SK-N-MC (cell line): ENCODE measurements at regions not wholly inside any gene's neighbourhood (a gene's known extent, or its start where the extent isn't known, plus 50 kb on each side); places are given as distances from the start of the nearest gene placed in this dataset.

Experiments used
- DNase-seq: peaks from one replicate; pipeline ENCODE4 v3.0.0-alpha.2; 2011; ENCODE audit warnings: low read depth, low spot score
- H3K27ac ChIP-seq: fragments of 200-600 bp; sonication (generic); 2 replicates; pipeline ENCODE4 v1.5.1; 2016; ENCODE audit warnings: mixed run types
- H3K36me3 ChIP-seq: fragments of 200-600 bp; sonication (generic); 2 replicates; pipeline ENCODE4 v1.6.1; 2017; ENCODE audit warnings: antibody characterized with exemption, low read length, mixed read lengths; ENCODE audit not compliant: insufficient read depth
- H3K4me3 ChIP-seq: fragments of 200-600 bp; sonication (generic); 2 replicates; pipeline ENCODE4 v1.5.1; 2016
- H3K9ac ChIP-seq: fragments of 200-600 bp; sonication (generic); 2 replicates; pipeline ENCODE4 v1.8.0; 2017; ENCODE audit warnings: mixed run types, mixed read lengths; ENCODE audit not compliant: insufficient read length
- H3K9me3 ChIP-seq: fragments of 200-600 bp; sonication (generic); 2 replicates; pipeline ENCODE4 v1.6.1; 2017; ENCODE audit warnings: low read depth, mild to moderate bottlenecking, antibody characterized with exemption, low read length, moderate library complexity, mixed read lengths
- EZH2 ChIP-seq: fragments of 200-600 bp; sonication (generic); IDR thresholded peaks from one replicate; pipeline ENCODE4 v1.6.1; 2017; ENCODE audit warnings: antibody characterized with exemption
- FOXP2 ChIP-seq: optimal IDR thresholded peaks from 2 replicates; pipeline ENCODE3; 2011; ENCODE audit warnings: mild to moderate bottlenecking, moderate library complexity; ENCODE audit not compliant: insufficient read depth; ENCODE audit errors: extremely low read length, control extremely low read depth
- POLR2AphosphoS5 ChIP-seq: IDR thresholded peaks from 2 replicates; pipeline ENCODE4 v1.6.1; 2012; ENCODE audit warnings: mild to moderate bottlenecking, low read depth, low read length, borderline replicate concordance

GRCh38 chr21:35968564-35968963 lies 91.8 kb downstream of the SETD4 start:
- DNase-seq, result no peak
- no peak overlapping the region for H3K27ac ChIP-seq
- H3K9me3 ChIP-seq, result no peaks in the 10 kb centered on the region
- TF ChIP-seq EZH2 (no peak), FOXP2 (no peak), POLR2AphosphoS5 (no peak)
- H3K36me3 ChIP-seq, result no peaks in the 10 kb centered on the region
- H3K4me3 ChIP-seq, result no peak overlapping the region
- no peak overlapping the region for H3K9ac ChIP-seq

GRCh38 chr21:35965699-35966098 lies 94.6 kb downstream of the SETD4 start:
- no peaks in the 10 kb centered on the region for H3K9me3 ChIP-seq
- H3K27ac ChIP-seq, result no peak overlapping the region
- DNase-seq, result no peak
- H3K4me3 ChIP-seq, result no peak overlapping the region
- H3K9ac ChIP-seq, result no peak overlapping the region
- TF ChIP-seq EZH2 (no peak), POLR2AphosphoS5 (no peak)
- H3K36me3 ChIP-seq, result no peaks in the 10 kb centered on the region

- Histone ChIP-seq H3K36me3 (no peaks in the 10 kb centered on the region), H3K9me3 (no peaks in the 10 kb centered on the region), H3K9ac (no peak overlapping the region), H3K4me3 (no peak overlapping the region), H3K27ac (no peak overlapping the region)
- TF ChIP-seq EZH2, result no peak
- TF ChIP-seq POLR2AphosphoS5, result no peak
- no peak for TF ChIP-seq FOXP2
- peak; percentile 22 for DNase-seq
Measured at GRCh38 chr21:35963920-35964451, 96.3 kb downstream of the SETD4 start.

- no peak for DNase-seq
- Histone ChIP-seq H3K9me3 (no peaks in the 10 kb centered on the region), H3K27ac (no peak overlapping the region), H3K36me3 (no peaks in the 10 kb centered on the region), H3K4me3 (no peak overlapping the region), H3K9ac (no peak overlapping the region)
- TF ChIP-seq FOXP2 (no peak), POLR2AphosphoS5 (no peak), EZH2 (no peak)
Measured at GRCh38 chr21:35962917-35963316, 97.4 kb downstream of the SETD4 start.

- Histone ChIP-seq H3K4me3 (no peak overlapping the region), H3K27ac (no peak overlapping the region), H3K9me3 (no peaks in the 10 kb centered on the region), H3K9ac (no peak overlapping the region), H3K36me3 (no peaks in the 10 kb centered on the region)
- DNase-seq, result no peak
- TF ChIP-seq EZH2, result no peak
- no peak for TF ChIP-seq FOXP2
- TF ChIP-seq POLR2AphosphoS5, result no peak
Measured at GRCh38 chr21:35954066-35954465, 106.3 kb downstream of the SETD4 start.

- H3K36me3 ChIP-seq, result no peaks in the 10 kb centered on the region
- no peak overlapping the region for H3K4me3 ChIP-seq
- no peak for DNase-seq
- H3K9ac ChIP-seq, result no peak overlapping the region
- TF ChIP-seq EZH2 (no peak), FOXP2 (no peak), POLR2AphosphoS5 (no peak)
- no peak overlapping the region for H3K27ac ChIP-seq
- no peaks in the 10 kb centered on the region for H3K9me3 ChIP-seq
Measured at GRCh38 chr21:35953597-35953996, 106.7 kb downstream of the SETD4 start.

- H3K9me3 ChIP-seq, result no peaks in the 10 kb centered on the region
- no peak for TF ChIP-seq FOXP2
- TF ChIP-seq EZH2, result no peak
- no peak for TF ChIP-seq POLR2AphosphoS5
- no peaks in the 10 kb centered on the region for H3K36me3 ChIP-seq
- no peak overlapping the region for H3K9ac ChIP-seq
- no peak for DNase-seq
- no peak overlapping the region for H3K27ac ChIP-seq
- no peak overlapping the region for H3K4me3 ChIP-seq
Measured at GRCh38 chr21:35952651-35953340, 107.5 kb downstream of the SETD4 start.

GRCh38 chr21:35948982-35949381 lies 111.3 kb downstream of the SETD4 start:
- DNase-seq, result no peak
- no peaks in the 10 kb centered on the region for H3K9me3 ChIP-seq
- no peak overlapping the region for H3K27ac ChIP-seq
- H3K4me3 ChIP-seq, result no peak overlapping the region
- no peaks in the 10 kb centered on the region for H3K36me3 ChIP-seq
- TF ChIP-seq FOXP2, result no peak
- TF ChIP-seq EZH2, result no peak
- no peak for TF ChIP-seq POLR2AphosphoS5
- no peak overlapping the region for H3K9ac ChIP-seq

GRCh38 chr21:35945089-35945671 lies 115.1 kb downstream of the SETD4 start:
- TF ChIP-seq EZH2 (no peak), FOXP2 (no peak), POLR2AphosphoS5 (no peak)
- Histone ChIP-seq H3K9ac (no peak overlapping the region), H3K36me3 (no peaks in the 10 kb centered on the region), H3K4me3 (no peak overlapping the region), H3K9me3 (no peaks in the 10 kb centered on the region), H3K27ac (no peak overlapping the region)
- DNase-seq, result no peak
